ENCODE measurements at regions not wholly inside any gene's neighbourhood (a gene's known extent, or its start where the extent isn't known, plus 50 kb on each side); places are given as distances from the start of the nearest gene placed in this dataset.

- peaks cover 9% of the 10 kb centered on the region for H3K9me3 Mint-ChIP-seq (ENCODE audit: low read depth)
- H3K4me1 Mint-ChIP-seq (ENCODE audit: low read depth), result peaks cover 11% of the 10 kb centered on the region
- DNase-seq (ENCODE audit: low spot score, unreplicated experiment), result no peak
- H3K27ac Mint-ChIP-seq, result no peak overlapping the region
- H3K4me3 Mint-ChIP-seq (ENCODE audit: low read depth), result peak overlapping the region; percentile 10
- no peak for TF ChIP-seq CTCF (IDR thresholded peaks at IDR 0.05; ENCODE audit: unreplicated experiment)
- H3K27me3 Mint-ChIP-seq, result no peaks in the 10 kb centered on the region
- H3K36me3 Mint-ChIP-seq (ENCODE audit: insufficient read depth), result no peaks in the 10 kb centered on the region
These were observed 196.2 kb upstream of the ELL2 start for GRCh38 chr5:96157841-96158291.

DNA sequence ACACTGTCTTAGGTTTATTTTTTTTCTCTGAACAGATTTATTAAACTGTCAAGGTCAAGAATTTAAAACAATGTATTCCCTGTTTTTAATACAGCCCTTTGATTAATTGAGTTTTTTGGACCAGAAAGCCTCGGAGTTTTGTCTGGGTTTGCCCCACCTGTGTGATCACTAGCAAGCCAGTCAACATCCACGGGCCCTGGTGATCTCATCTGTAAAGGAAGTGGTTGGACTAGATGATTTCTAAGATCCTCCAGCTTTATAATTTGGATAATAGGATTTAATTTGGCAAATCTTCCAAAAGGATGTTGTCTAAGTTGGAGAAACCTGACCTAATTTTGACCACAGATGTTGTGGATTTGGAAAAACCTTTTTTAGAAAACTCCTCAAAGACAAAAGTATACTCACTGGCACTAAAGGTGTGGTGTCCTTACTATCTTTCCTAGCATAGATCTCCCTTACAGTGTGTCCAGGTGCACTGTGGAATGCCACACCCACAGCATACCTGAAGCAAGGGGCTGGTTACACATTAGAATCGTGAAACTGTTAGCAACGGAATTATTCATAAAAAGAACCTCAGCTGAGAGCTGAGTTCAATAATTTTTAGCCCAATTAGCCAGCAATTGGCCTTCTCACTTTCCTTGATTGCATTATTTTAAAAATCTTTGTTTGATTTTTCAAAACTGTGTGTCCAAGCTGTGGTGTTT is 195.6 kb upstream of the ELL2 start:
- Mint-ChIP-seq H3K27ac (no peak overlapping the region), H3K4me3 (ENCODE audit: low read depth) (no peak overlapping the region), H3K27me3 (no peaks in the 10 kb centered on the region), H3K9me3 (ENCODE audit: low read depth) (peaks cover 9% of the 10 kb centered on the region), H3K4me1 (ENCODE audit: low read depth) (peaks cover 11% of the 10 kb centered on the region), H3K36me3 (ENCODE audit: insufficient read depth) (no peaks in the 10 kb centered on the region)
- no peak for DNase-seq (ENCODE audit: low spot score, unreplicated experiment)
- no peak for TF ChIP-seq CTCF (IDR thresholded peaks at IDR 0.05; ENCODE audit: unreplicated experiment)

GRCh38 chr5:96155147-96155546 is 193.5 kb upstream of the ELL2 start:
- TF ChIP-seq CTCF (IDR thresholded peaks at IDR 0.05; ENCODE audit: unreplicated experiment), result no peak
- peaks cover 16% of the 10 kb centered on the region for H3K4me1 Mint-ChIP-seq (ENCODE audit: low read depth)
- no peak for DNase-seq (ENCODE audit: low spot score, unreplicated experiment)
- H3K27me3 Mint-ChIP-seq, result peaks cover 7% of the 10 kb centered on the region
- H3K36me3 Mint-ChIP-seq (ENCODE audit: insufficient read depth), result no peaks in the 10 kb centered on the region
- H3K27ac Mint-ChIP-seq, result no peak overlapping the region
- H3K9me3 Mint-ChIP-seq (ENCODE audit: low read depth), result peaks cover 2% of the 10 kb centered on the region
- no peak overlapping the region for H3K4me3 Mint-ChIP-seq (ENCODE audit: low read depth)

GRCh38 chr5:96151891-96152290 is 190.2 kb upstream of the ELL2 start:
- TF ChIP-seq CTCF (IDR thresholded peaks at IDR 0.05; ENCODE audit: unreplicated experiment), result no peak
- Mint-ChIP-seq H3K9me3 (ENCODE audit: low read depth) (no peaks in the 10 kb centered on the region), H3K4me1 (ENCODE audit: low read depth) (peaks cover 7% of the 10 kb centered on the region), H3K27me3 (peaks cover 7% of the 10 kb centered on the region), H3K27ac (no peak overlapping the region), H3K36me3 (ENCODE audit: insufficient read depth) (no peaks in the 10 kb centered on the region), H3K4me3 (ENCODE audit: low read depth) (no peak overlapping the region)
- no peak for DNase-seq (ENCODE audit: low spot score, unreplicated experiment)

DNA sequence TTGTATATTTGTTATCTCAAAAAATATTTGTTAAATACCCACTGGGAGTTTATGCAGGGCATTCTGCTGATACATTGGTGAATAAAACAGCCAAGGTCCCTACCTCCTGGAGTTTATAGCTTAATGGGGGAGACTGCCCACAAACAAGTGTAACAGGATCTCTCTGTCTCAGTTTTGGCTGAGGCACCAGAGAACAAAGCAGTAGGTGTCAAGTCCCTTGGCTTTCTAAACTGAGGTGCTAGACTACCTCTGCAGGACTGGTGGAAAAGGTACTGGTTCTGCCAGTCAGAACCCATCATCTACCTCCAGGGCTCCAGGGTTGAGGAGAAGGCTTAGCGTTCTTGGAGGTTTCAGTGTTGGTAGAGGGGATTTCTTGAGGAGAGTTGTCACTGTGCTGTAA is 188.4 kb upstream of the ELL2 start:
- no peaks in the 10 kb centered on the region for H3K36me3 Mint-ChIP-seq (ENCODE audit: insufficient read depth)
- TF ChIP-seq CTCF (IDR thresholded peaks at IDR 0.05; ENCODE audit: unreplicated experiment), result no peak
- peaks cover 7% of the 10 kb centered on the region for H3K27me3 Mint-ChIP-seq
- no peak overlapping the region for H3K4me3 Mint-ChIP-seq (ENCODE audit: low read depth)
- no peaks in the 10 kb centered on the region for H3K9me3 Mint-ChIP-seq (ENCODE audit: low read depth)
- no peak for DNase-seq (ENCODE audit: low spot score, unreplicated experiment)
- H3K27ac Mint-ChIP-seq, result no peak overlapping the region
- H3K4me1 Mint-ChIP-seq (ENCODE audit: low read depth), result peaks cover 7% of the 10 kb centered on the region
